ENCODE measurements at regions not wholly inside any gene's neighbourhood (a gene's known extent, or its start where the extent isn't known, plus 50 kb on each side); places are given as distances from the start of the nearest gene placed in this dataset.

DNA sequence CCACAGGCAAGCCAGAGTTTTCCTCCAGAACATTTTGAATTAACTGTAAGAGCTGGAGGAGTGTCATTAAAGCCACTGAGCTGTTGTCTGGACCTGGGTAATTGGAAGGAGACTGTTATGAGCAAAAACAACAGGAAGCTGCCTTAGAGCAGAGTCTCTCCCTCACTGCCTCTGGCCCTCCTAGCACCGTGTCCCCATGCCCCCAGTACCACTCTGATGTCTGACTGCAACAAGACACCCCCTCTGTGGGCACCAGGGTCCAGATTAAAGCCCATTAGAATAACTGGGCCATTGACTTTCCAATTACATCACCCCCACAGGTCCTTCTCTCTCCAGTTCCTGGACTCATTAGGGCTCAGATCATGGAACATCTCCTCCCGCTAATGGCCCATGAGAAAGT, 216.3 kb downstream of the USP6NL start:
- peaks cover 0 to 9% (median 0%) of the 10 kb centered on the region in 7 donors for H3K27me3 ChIP-seq
- H3K36me3 ChIP-seq, result no peaks in the 10 kb centered on the region
- peaks cover 0 to 18% (median 3%) of the 10 kb centered on the region in 9 donors for H3K4me1 ChIP-seq
- DNase-seq (no peak), ATAC-seq (no peak)
- H3K9me3 ChIP-seq, result no peaks in the 10 kb centered on the region
- TF ChIP-seq, protein P1, sequence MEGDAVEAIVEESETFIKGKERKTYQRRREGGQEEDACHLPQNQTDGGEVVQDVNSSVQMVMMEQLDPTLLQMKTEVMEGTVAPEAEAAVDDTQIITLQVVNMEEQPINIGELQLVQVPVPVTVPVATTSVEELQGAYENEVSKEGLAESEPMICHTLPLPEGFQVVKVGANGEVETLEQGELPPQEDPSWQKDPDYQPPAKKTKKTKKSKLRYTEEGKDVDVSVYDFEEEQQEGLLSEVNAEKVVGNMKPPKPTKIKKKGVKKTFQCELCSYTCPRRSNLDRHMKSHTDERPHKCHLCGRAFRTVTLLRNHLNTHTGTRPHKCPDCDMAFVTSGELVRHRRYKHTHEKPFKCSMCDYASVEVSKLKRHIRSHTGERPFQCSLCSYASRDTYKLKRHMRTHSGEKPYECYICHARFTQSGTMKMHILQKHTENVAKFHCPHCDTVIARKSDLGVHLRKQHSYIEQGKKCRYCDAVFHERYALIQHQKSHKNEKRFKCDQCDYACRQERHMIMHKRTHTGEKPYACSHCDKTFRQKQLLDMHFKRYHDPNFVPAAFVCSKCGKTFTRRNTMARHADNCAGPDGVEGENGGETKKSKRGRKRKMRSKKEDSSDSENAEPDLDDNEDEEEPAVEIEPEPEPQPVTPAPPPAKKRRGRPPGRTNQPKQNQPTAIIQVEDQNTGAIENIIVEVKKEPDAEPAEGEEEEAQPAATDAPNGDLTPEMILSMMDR (IDR thresholded peaks at IDR 0.05), result no peak
- H3K27ac ChIP-seq, result no peak overlapping the region
- no peak overlapping the region for H3K4me3 ChIP-seq
- 73 to 88% methylated on average over 2 of the region's 2 CpGs for WGBS, 2 donors
- intact Hi-C loops (cut with DNase I), result no loop called here

DNA sequence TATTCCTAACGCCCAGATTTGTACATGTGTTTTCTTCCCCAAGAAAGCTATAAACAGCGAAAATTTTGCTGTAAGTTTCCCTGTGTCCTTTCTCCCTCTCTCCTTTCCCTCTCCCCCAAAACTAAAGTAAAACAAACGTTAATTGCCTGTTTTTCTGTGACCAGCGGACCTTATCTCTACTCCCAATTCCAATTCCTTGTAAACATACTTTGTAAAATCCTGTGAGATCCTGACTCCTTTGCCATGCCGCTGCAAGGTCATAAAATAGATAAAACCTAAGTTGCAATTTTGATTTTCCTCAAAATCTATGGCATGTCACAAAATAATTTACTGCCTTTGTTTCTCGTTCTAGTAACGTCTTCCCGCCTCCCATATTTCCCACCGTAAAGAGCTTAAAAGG, 217.6 kb downstream of the USP6NL start:
- ATAC-seq (no peak), DNase-seq (no peak)
- H3K4me3 ChIP-seq, result no peak overlapping the region
- TF ChIP-seq, protein P1 (IDR thresholded peaks at IDR 0.05), result no peak
- no peak overlapping the region for H3K27ac ChIP-seq
- no peaks in the 10 kb centered on the region for H3K36me3 ChIP-seq
- WGBS, 2 donors, result 69 to 79% methylated on average over 9 of the region's 9 CpGs
- H3K4me1 ChIP-seq, result peaks cover 0 to 18% (median 3%) of the 10 kb centered on the region in 9 donors
- intact Hi-C loops (cut with DNase I), result no loop called here
- no peaks in the 10 kb centered on the region for H3K9me3 ChIP-seq
- peaks cover 0 to 9% (median 0%) of the 10 kb centered on the region in 7 donors for H3K27me3 ChIP-seq

DNA sequence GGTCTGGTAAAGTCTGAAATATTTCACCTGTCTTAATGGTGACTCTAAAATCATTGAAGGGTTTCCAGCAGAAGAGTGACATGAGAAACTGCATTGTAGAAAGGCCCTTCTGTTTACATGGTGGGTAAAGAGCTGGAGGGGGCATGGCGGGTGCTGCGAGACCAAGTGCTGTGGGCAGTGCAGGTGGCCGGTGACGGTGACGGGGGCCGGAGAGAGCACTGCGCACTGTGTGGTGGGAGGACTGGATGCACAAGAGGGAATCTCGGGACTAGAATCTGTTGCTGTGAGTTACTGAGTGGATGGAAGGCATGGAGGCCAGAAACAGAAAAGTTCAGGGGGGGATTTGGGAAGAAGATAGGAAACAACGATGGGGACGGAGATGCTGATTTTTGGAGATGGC, 218.7 kb downstream of the USP6NL start:
- Histone ChIP-seq H3K4me1 (peaks cover 0 to 12% (median 0%) of the 10 kb centered on the region in 9 donors), H3K9me3 (no peaks in the 10 kb centered on the region), H3K27me3 (peaks cover 0 to 9% (median 0%) of the 10 kb centered on the region in 7 donors), H3K36me3 (no peaks in the 10 kb centered on the region), H3K27ac (no peak overlapping the region), H3K4me3 (no peak overlapping the region)
- intact Hi-C loops (cut with DNase I), result no loop called here
- ATAC-seq (no peak), DNase-seq (no peak)
- TF ChIP-seq, protein P1 (IDR thresholded peaks at IDR 0.05), result no peak
- 94 to 97% methylated on average over 10 of the region's 10 CpGs for WGBS, 2 donors

DNA sequence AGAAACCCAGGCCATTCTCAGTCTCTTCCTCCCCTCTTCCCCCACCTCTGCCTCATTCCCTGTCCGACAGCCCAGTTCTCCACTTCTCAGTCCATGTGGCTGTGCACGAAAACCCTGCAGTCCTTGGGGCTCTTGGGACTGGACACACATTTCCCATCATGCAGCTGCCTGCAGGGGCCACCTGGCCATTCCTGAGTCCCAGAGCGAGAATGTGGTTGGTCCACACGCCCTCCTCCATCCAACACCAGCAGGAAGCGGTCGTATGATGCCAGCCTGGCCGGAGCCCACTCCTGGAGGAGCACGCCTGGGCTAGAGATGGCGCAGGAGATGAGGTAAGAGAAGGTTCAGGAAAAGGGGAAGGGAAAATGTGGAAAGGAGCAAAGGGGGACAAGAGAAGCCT, 222.5 kb downstream of the USP6NL start:
- Histone ChIP-seq H3K27me3 (peaks cover 0 to 5% (median 0%) of the 10 kb centered on the region in 7 donors), H3K27ac (no peak overlapping the region), H3K36me3 (no peaks in the 10 kb centered on the region), H3K4me3 (no peak overlapping the region), H3K4me1 (peaks cover 0 to 6% (median 0%) of the 10 kb centered on the region in 9 donors), H3K9me3 (no peaks in the 10 kb centered on the region)
- intact Hi-C loops (cut with DNase I), result no loop called here
- 83 to 88% methylated on average over 9 of the region's 9 CpGs for WGBS, 2 donors
- TF ChIP-seq, protein P1 (IDR thresholded peaks at IDR 0.05), result no peak
- no peak for ATAC-seq
- DNase-seq, result no peak

Data from heart right ventricle (tissue), 16 donors.